IMR-90 (cell line): ENCODE measurements at regions not wholly inside any gene's neighbourhood (a gene's known extent, or its start where the extent isn't known, plus 50 kb on each side); places are given as distances from the start of the nearest gene placed in this dataset.
"Not testable (repeated sequence)": the region's sequence is repeated elsewhere in the genome, so short reads cannot be mapped to it uniquely, and the experiment has no call there.

ENCODE experiments used
- CTCF ChIP-seq: conservative IDR thresholded peaks from 2 replicates; pipeline ENCODE4 v1.5.1; 2012; ENCODE audit warnings: mild to moderate bottlenecking, low read depth, low read length, improper control_type of control experiment
- MAFK ChIP-seq: IDR thresholded peaks from 2 replicates; pipeline ENCODE4 v1.6.1; 2012; ENCODE audit warnings: low read depth, low read length, improper control_type of control experiment
- NFE2L2 ChIP-seq: fragments of 150-350 bp; IDR thresholded peaks from 2 replicates; pipeline ENCODE4 v1.6.1; 2016; ENCODE audit warnings: low read depth, mild to moderate bottlenecking, low read length
- POLR2A ChIP-seq: IDR thresholded peaks from 2 replicates; pipeline ENCODE4 v1.6.1; 2012; ENCODE audit warnings: mild to moderate bottlenecking, low read depth, low read length
- RFX5 ChIP-seq: IDR thresholded peaks from 2 replicates; pipeline ENCODE4 v1.8.0; 2012; ENCODE audit warnings: low read depth, mild to moderate bottlenecking, low read length, moderate library complexity

- TF ChIP-seq CTCF, NFE2L2, MAFK, RFX5, POLR2A: not testable (repeated sequence)
Observed at GRCh38 chr12:102289702-102290101, 92.1 kb upstream of the PMCH start.
